NT2/D1 (cell line): ENCODE measurements at regions not wholly inside any gene's neighbourhood (a gene's known extent, or its start where the extent isn't known, plus 50 kb on each side); places are given as distances from the start of the nearest gene placed in this dataset.

Experiments
- SUZ12 ChIP-seq: IDR thresholded peaks from 2 replicates; pipeline ENCODE4 v1.6.1; 2011; ENCODE audit not compliant: insufficient read length, insufficient read depth; ENCODE audit errors: extremely low read depth
- YY1 ChIP-seq: IDR thresholded peaks from 2 replicates; pipeline ENCODE4 v1.6.1; 2011; ENCODE audit not compliant: insufficient read length, insufficient read depth

DNA sequence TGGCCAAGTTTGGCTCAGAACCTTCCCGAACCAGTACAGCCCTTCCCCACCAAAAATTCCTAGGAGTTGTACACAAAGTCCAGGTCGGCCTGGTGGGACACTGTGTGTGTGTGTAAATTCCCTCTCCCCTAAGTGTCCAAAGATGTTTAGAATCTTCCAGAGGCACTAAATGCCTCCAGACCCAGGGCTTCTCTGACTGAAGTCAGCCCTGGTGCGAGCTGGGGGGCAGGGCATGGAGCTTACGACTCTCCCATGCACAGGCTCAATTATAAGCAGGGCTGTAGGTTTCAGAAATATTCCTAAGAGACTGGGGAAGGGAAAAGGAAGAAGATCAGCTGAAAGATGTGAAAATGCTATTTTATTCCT is 106.9 kb upstream of the ATF7IP start:
- no peak for TF ChIP-seq SUZ12
- no peak for TF ChIP-seq YY1
